HEK293T (cell line): ENCODE measurements at regions not wholly inside any gene's neighbourhood (a gene's known extent, or its start where the extent isn't known, plus 50 kb on each side); places are given as distances from the start of the nearest gene placed in this dataset.

Experiments used
- ARNT ChIP-seq: fragments of 450-650 bp; IDR thresholded peaks from 2 replicates; pipeline ENCODE4 v1.6.1; 2017; ENCODE audit warnings: mild to moderate bottlenecking
- ELF4 ChIP-seq: fragments of 450-650 bp; IDR thresholded peaks from 2 replicates; pipeline ENCODE4 v1.6.1; 2017; ENCODE audit warnings: antibody characterized with exemption
- FOXA1 ChIP-seq: fragments of 450-650 bp; IDR thresholded peaks from 2 replicates; pipeline ENCODE4 v1.6.1; 2016; ENCODE audit warnings: mild to moderate bottlenecking
- FOXM1 ChIP-seq: fragments of 450-650 bp; IDR thresholded peaks from 2 replicates; pipeline ENCODE4 v1.6.1; 2017; ENCODE audit warnings: mild to moderate bottlenecking, borderline replicate concordance
- TARDBP ChIP-seq: fragments of 450-650 bp; IDR thresholded peaks from 2 replicates; pipeline ENCODE4 v1.6.1; 2016
- ZNF384 ChIP-seq: fragments of 450-650 bp; IDR thresholded peaks from 2 replicates; pipeline ENCODE4 v1.6.1; 2016

- TF ChIP-seq FOXA1 (no peak), ARNT (no peak), ELF4 (no peak), FOXM1 (no peak), TARDBP (no peak), ZNF384 (no peak)
Observed at GRCh38 chrX:28491322-28491721, 95.9 kb upstream of the IL1RAPL1 start.
